GM12864 (cell line): ENCODE measurements at regions not wholly inside any gene's neighbourhood (a gene's known extent, or its start where the extent isn't known, plus 50 kb on each side); places are given as distances from the start of the nearest gene placed in this dataset.
"Not testable (repeated sequence)": the region's sequence is repeated elsewhere in the genome, so short reads cannot be mapped to it uniquely, and the experiment has no call there.

Experiments used
- DNase-seq: peaks from one replicate; pipeline ENCODE4 v3.0.0-alpha.2; 2011; ENCODE audit warnings: low read depth
- H3K4me3 ChIP-seq: 2 replicates; pipeline ENCODE4 v1.5.1; 2011; ENCODE audit warnings: mild to moderate bottlenecking, low read depth, low read length, control low read depth
- TF ChIP-seq, protein P1 (sequence below): IDR thresholded peaks from 2 replicates; pipeline ENCODE4 v1.5.1; 2011; ENCODE audit warnings: low read depth, mild to moderate bottlenecking, moderate library complexity, low read length, control low read depth, inconsistent platforms; ENCODE audit errors: missing control alignments

DNA sequence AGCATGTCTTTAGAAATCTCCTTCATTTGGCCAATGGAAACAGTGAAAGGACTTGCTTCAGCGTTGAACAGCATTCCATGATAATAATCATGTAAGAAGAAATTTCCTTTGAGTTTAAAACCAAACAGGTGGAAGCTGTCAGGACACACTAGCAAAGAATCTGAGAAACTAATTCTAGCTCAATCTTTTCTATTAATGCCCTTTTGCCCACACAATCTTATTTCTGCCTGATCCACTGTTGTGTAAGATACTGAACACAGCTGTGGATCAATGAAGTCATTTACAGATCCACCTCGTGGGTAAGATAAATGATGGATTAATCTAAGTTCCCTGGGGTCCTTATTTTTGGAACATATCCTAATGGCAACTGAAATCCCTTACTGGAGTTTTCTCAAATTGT is 536.9 kb upstream of the LMO3 start:
- TF ChIP-seq, protein P1, sequence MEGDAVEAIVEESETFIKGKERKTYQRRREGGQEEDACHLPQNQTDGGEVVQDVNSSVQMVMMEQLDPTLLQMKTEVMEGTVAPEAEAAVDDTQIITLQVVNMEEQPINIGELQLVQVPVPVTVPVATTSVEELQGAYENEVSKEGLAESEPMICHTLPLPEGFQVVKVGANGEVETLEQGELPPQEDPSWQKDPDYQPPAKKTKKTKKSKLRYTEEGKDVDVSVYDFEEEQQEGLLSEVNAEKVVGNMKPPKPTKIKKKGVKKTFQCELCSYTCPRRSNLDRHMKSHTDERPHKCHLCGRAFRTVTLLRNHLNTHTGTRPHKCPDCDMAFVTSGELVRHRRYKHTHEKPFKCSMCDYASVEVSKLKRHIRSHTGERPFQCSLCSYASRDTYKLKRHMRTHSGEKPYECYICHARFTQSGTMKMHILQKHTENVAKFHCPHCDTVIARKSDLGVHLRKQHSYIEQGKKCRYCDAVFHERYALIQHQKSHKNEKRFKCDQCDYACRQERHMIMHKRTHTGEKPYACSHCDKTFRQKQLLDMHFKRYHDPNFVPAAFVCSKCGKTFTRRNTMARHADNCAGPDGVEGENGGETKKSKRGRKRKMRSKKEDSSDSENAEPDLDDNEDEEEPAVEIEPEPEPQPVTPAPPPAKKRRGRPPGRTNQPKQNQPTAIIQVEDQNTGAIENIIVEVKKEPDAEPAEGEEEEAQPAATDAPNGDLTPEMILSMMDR = no peak
- DNase-seq = no peak
- H3K4me3 ChIP-seq = no peak overlapping the region

DNA sequence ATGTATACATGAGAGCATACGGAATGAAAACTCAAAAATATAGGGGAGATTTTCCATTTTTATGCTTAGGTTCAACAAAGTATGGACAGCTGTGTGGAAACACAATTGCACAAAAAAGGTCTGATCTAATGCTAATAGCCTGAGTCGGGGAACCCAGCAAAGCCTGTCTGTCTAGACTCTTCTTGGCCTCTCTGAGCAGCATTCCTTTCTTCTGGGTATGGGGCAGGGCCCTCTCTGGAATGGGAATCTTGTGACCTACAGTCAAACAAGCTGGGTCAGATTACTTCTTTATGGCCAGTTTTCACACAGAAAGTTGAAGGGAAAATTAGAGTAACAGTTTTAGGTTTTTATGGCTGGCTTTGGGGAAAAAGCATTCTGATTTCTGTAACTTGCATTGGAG is 534.0 kb upstream of the LMO3 start:
- TF ChIP-seq, protein P1 = no peak

GRCh38 chr12:17137396-17137795 is 531.4 kb upstream of the LMO3 start:
- H3K4me3 ChIP-seq = no peak overlapping the region
- no peak for DNase-seq
- TF ChIP-seq, protein P1 = no peak

More for the DNA sequence above, 534.0 kb upstream of the LMO3 start:
- H3K4me3 ChIP-seq = no peak overlapping the region
- DNase-seq = no peak

DNA sequence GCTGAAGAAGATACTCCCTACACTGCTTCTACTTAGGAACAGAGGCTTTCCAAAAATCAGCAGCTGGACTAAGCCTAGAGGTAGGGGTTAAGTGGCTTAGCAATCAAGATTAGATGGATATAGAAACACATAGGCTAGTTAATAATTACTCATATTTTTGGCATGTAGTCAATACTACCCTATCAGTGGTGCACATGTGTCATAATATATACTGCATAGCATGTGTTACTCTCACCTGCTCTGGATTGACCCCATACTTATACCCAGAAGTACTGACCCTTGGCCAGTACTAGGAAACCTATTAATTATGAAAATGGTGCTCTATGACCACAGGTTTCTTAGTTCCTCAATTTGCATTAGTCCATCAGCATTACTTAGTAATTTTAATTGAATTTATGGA is 528.4 kb upstream of the LMO3 start:
- no peak overlapping the region for H3K4me3 ChIP-seq
- TF ChIP-seq, protein P1 = no peak

DNA sequence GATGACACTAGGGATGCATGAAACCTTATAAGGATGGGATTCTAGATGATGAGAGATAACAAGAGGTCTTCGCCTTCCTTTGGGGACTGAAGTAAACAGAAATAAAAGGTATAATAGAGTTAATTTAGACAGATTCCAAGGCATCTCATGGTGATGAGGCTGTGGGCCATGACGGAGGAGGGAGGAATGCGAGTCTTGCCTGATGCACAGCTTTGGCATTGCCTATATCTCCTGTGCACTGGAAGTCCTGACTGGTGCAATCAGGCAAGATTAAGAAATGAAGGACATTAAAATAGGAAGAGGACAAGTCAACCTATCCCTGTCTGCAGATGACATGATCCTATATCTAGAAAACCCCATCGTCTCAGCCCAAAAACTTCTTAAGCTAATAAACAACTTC is 526.4 kb upstream of the LMO3 start:
- H3K4me3 ChIP-seq = no peak overlapping the region
- TF ChIP-seq, protein P1 = no peak
- DNase-seq = no peak

More for the DNA sequence above, 528.4 kb upstream of the LMO3 start:
- no peak for DNase-seq

GRCh38 chr12:17116538-17116937 is 510.6 kb upstream of the LMO3 start:
- DNase-seq, H3K4me3 ChIP-seq: not testable (repeated sequence)

- TF ChIP-seq, protein P1 = no peak
- DNase-seq = no peak
- H3K4me3 ChIP-seq = no peak overlapping the region
Measured at GRCh38 chr12:17110316-17110715, 504.4 kb upstream of the LMO3 start.
